Duodenal mucosa (tissue), 2 donors: ENCODE measurements at regions not wholly inside any gene's neighbourhood (a gene's known extent, or its start where the extent isn't known, plus 50 kb on each side); places are given as distances from the start of the nearest gene placed in this dataset.
"Not testable (repeated sequence)": the region's sequence is repeated elsewhere in the genome, so short reads cannot be mapped to it uniquely, and the experiment has no call there.

Source experiments
- H3K27ac ChIP-seq: one replicate; pipeline ENCODE4 v1.7.0; 2013; ENCODE audit warnings: low read depth, low read length
- H3K27me3 ChIP-seq, 2 donors: one replicate each; pipeline ENCODE4 v1.7.0; 2013; ENCODE audit warnings: low read length in 2 of 2, control low read depth in 1 of 2; ENCODE audit not compliant: insufficient read depth in 2 of 2, control insufficient read depth in 1 of 2
- H3K36me3 ChIP-seq, 2 donors: one replicate each; pipeline ENCODE4 v1.7.0; 2013; ENCODE audit warnings: low read length in 2 of 2, control low read depth in 1 of 2; ENCODE audit not compliant: insufficient read depth in 2 of 2, control insufficient read depth in 1 of 2
- H3K4me1 ChIP-seq, 2 donors: one replicate each; pipeline ENCODE4 v1.7.0; 2013; ENCODE audit warnings: low read length in 2 of 2, control low read depth in 1 of 2; ENCODE audit not compliant: insufficient read depth in 2 of 2, control insufficient read depth in 1 of 2
- H3K4me3 ChIP-seq, 2 donors: one replicate each; pipeline ENCODE4 v1.7.0; 2013; ENCODE audit warnings: low read length in 2 of 2, low read depth in 1 of 2
- H3K9ac ChIP-seq, 2 donors: one replicate each; pipeline ENCODE4 v1.7.0; 2013; ENCODE audit warnings: low read length in 2 of 2, low read depth in 1 of 2
- H3K9me3 ChIP-seq, 2 donors: one replicate each; pipeline ENCODE4 v1.7.0; 2013; ENCODE audit warnings: low read length in 2 of 2, control low read depth in 1 of 2; ENCODE audit not compliant: control insufficient read depth in 1 of 2

- Histone ChIP-seq H3K4me1 (no peaks in the 10 kb centered on the region), H3K4me3 (no peak overlapping the region), H3K27ac (no peak overlapping the region), H3K9me3 (no peaks in the 10 kb centered on the region), H3K36me3 (no peaks in the 10 kb centered on the region), H3K9ac (no peak overlapping the region), H3K27me3 (peaks cover 0 to 3% of the 10 kb centered on the region in 2 donors)
Observed at GRCh38 chr11:45395421-45395820, 109.3 kb upstream of the SYT13 start.

- Histone ChIP-seq H3K9me3 (no peaks in the 10 kb centered on the region), H3K4me1 (no peaks in the 10 kb centered on the region), H3K36me3 (no peaks in the 10 kb centered on the region), H3K9ac (no peak overlapping the region), H3K4me3 (no peak overlapping the region), H3K27ac (no peak overlapping the region), H3K27me3 (no peaks in the 10 kb centered on the region)
Observed at GRCh38 chr11:45394294-45395085, 108.3 kb upstream of the SYT13 start.

GRCh38 chr11:45393826-45394225 lies 107.7 kb upstream of the SYT13 start:
- Histone ChIP-seq H3K27ac (no peak overlapping the region), H3K4me3 (no peak overlapping the region), H3K9me3 (no peaks in the 10 kb centered on the region), H3K9ac (no peak overlapping the region), H3K4me1 (no peaks in the 10 kb centered on the region), H3K36me3 (no peaks in the 10 kb centered on the region), H3K27me3 (no peaks in the 10 kb centered on the region)

- Histone ChIP-seq H3K36me3 (no peaks in the 10 kb centered on the region), H3K9me3 (no peaks in the 10 kb centered on the region), H3K27me3 (no peaks in the 10 kb centered on the region), H3K4me1 (no peaks in the 10 kb centered on the region), H3K27ac (no peak overlapping the region), H3K4me3 (no peak overlapping the region), H3K9ac (no peak overlapping the region)
Observed at GRCh38 chr11:45393334-45393733, 107.2 kb upstream of the SYT13 start.

- H3K27ac ChIP-seq, result no peak overlapping the region
- H3K9ac ChIP-seq, result no peak overlapping the region
- H3K36me3 ChIP-seq, result no peaks in the 10 kb centered on the region
Observed at GRCh38 chr11:45392591-45393091, 106.5 kb upstream of the SYT13 start.

GRCh38 chr11:45392154-45392553 lies 106.0 kb upstream of the SYT13 start:
- no peak overlapping the region for H3K27ac ChIP-seq
- H3K4me1 ChIP-seq, result no peaks in the 10 kb centered on the region
- no peak overlapping the region for H3K9ac ChIP-seq
- H3K27me3 ChIP-seq, result no peaks in the 10 kb centered on the region
- no peak overlapping the region for H3K4me3 ChIP-seq
- H3K9me3 ChIP-seq, result no peaks in the 10 kb centered on the region
- H3K36me3 ChIP-seq, result no peaks in the 10 kb centered on the region

More at GRCh38 chr11:45392591-45393091, 106.5 kb upstream of the SYT13 start:
- Histone ChIP-seq H3K27me3 (no peaks in the 10 kb centered on the region), H3K4me1 (no peaks in the 10 kb centered on the region), H3K9me3 (no peaks in the 10 kb centered on the region), H3K4me3 (no peak overlapping the region)

- Histone ChIP-seq H3K27ac (no peak overlapping the region), H3K27me3 (no peaks in the 10 kb centered on the region), H3K9me3 (no peaks in the 10 kb centered on the region), H3K4me1 (no peaks in the 10 kb centered on the region), H3K9ac (no peak overlapping the region), H3K4me3 (no peak overlapping the region), H3K36me3 (no peaks in the 10 kb centered on the region)
Observed at GRCh38 chr11:45391168-45391850, 105.2 kb upstream of the SYT13 start.

GRCh38 chr11:45390407-45390806 lies 104.3 kb upstream of the SYT13 start:
- H3K4me1 ChIP-seq, result no peaks in the 10 kb centered on the region
- H3K9ac ChIP-seq, result no peak overlapping the region

GRCh38 chr11:45388472-45388871 lies 102.3 kb upstream of the SYT13 start:
- Histone ChIP-seq H3K27me3 (no peaks in the 10 kb centered on the region), H3K36me3 (no peaks in the 10 kb centered on the region), H3K4me1 (no peaks in the 10 kb centered on the region), H3K9ac (no peak overlapping the region), H3K9me3 (no peaks in the 10 kb centered on the region), H3K4me3 (no peak overlapping the region), H3K27ac (no peak overlapping the region)

More at GRCh38 chr11:45390407-45390806, 104.3 kb upstream of the SYT13 start:
- no peak overlapping the region for H3K27ac ChIP-seq
- no peaks in the 10 kb centered on the region for H3K9me3 ChIP-seq
- no peaks in the 10 kb centered on the region for H3K36me3 ChIP-seq
- no peak overlapping the region for H3K4me3 ChIP-seq
- H3K27me3 ChIP-seq, result no peaks in the 10 kb centered on the region

GRCh38 chr11:45387885-45388284 lies 101.7 kb upstream of the SYT13 start:
- H3K27ac ChIP-seq, H3K4me3 ChIP-seq, H3K27me3 ChIP-seq, H3K4me1 ChIP-seq, H3K9me3 ChIP-seq, H3K36me3 ChIP-seq, H3K9ac ChIP-seq: not testable (repeated sequence)
